ENCODE measurements at regions not wholly inside any gene's neighbourhood (a gene's known extent, or its start where the extent isn't known, plus 50 kb on each side); places are given as distances from the start of the nearest gene placed in this dataset.

- ChIA-PET CTCF (no interaction called here), POLR2A (no interaction called here)
- Mint-ChIP-seq H3K9me3 (peaks cover 2% of the 10 kb centered on the region), H3K27ac (no peak overlapping the region), H3K4me3 (no peak overlapping the region), H3K4me1 (no peaks in the 10 kb centered on the region), H3K36me3 (ENCODE audit: low read depth) (no peaks in the 10 kb centered on the region), H3K27me3 (no peaks in the 10 kb centered on the region)
- intact Hi-C loops (cut with micrococcal nuclease), result no loop called here
- TF ChIP-seq, protein P1, sequence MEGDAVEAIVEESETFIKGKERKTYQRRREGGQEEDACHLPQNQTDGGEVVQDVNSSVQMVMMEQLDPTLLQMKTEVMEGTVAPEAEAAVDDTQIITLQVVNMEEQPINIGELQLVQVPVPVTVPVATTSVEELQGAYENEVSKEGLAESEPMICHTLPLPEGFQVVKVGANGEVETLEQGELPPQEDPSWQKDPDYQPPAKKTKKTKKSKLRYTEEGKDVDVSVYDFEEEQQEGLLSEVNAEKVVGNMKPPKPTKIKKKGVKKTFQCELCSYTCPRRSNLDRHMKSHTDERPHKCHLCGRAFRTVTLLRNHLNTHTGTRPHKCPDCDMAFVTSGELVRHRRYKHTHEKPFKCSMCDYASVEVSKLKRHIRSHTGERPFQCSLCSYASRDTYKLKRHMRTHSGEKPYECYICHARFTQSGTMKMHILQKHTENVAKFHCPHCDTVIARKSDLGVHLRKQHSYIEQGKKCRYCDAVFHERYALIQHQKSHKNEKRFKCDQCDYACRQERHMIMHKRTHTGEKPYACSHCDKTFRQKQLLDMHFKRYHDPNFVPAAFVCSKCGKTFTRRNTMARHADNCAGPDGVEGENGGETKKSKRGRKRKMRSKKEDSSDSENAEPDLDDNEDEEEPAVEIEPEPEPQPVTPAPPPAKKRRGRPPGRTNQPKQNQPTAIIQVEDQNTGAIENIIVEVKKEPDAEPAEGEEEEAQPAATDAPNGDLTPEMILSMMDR (IDR thresholded peaks at IDR 0.05), result no peak
- ATAC-seq (ENCODE audit: low read depth) (no peak), DNase-seq (no peak)
Measured at GRCh38 chr4:52350926-52351325, 299.8 kb downstream of the SPATA18 start.

GRCh38 chr4:52358366-52358765, 300.7 kb downstream of the USP46 start:
- Mint-ChIP-seq H3K36me3 (ENCODE audit: low read depth) (no peaks in the 10 kb centered on the region), H3K4me3 (no peak overlapping the region), H3K9me3 (no peaks in the 10 kb centered on the region), H3K27me3 (no peaks in the 10 kb centered on the region), H3K27ac (no peak overlapping the region), H3K4me1 (no peaks in the 10 kb centered on the region)
- POLR2A ChIA-PET, result no interaction called here
- CTCF ChIA-PET, result no interaction called here
- ATAC-seq (ENCODE audit: low read depth) (no peak), DNase-seq (no peak)
- intact Hi-C loops (cut with micrococcal nuclease), result no loop called here
- TF ChIP-seq, protein P1 (IDR thresholded peaks at IDR 0.05), result no peak

GRCh38 chr4:52358883-52359321, 300.2 kb downstream of the USP46 start:
- intact Hi-C loops (cut with micrococcal nuclease), result no loop called here
- ATAC-seq (ENCODE audit: low read depth) (no peak), DNase-seq (no peak)
- ChIA-PET CTCF (no interaction called here), POLR2A (no interaction called here)
- Mint-ChIP-seq H3K9me3 (no peaks in the 10 kb centered on the region), H3K27ac (no peak overlapping the region), H3K36me3 (ENCODE audit: low read depth) (no peaks in the 10 kb centered on the region), H3K27me3 (no peaks in the 10 kb centered on the region), H3K4me3 (no peak overlapping the region), H3K4me1 (no peaks in the 10 kb centered on the region)
- TF ChIP-seq, protein P1 (IDR thresholded peaks at IDR 0.05), result no peak

GRCh38 chr4:52366191-52366590, 292.9 kb downstream of the USP46 start:
- no peaks in the 10 kb centered on the region for H3K9me3 Mint-ChIP-seq
- H3K4me1 Mint-ChIP-seq, result no peaks in the 10 kb centered on the region
- TF ChIP-seq, protein P1 (IDR thresholded peaks at IDR 0.05), result no peak
- DNase-seq (no peak), ATAC-seq (ENCODE audit: low read depth) (no peak)
- ChIA-PET POLR2A (no interaction called here), CTCF (interaction anchor here (0.7 kb wide), 1 partner anchor 11 kb away, joined by 3 read pairs; no protein-coding TSS in a partner anchor)
- intact Hi-C loops (cut with micrococcal nuclease), result no loop called here
- H3K36me3 Mint-ChIP-seq (ENCODE audit: low read depth), result no peaks in the 10 kb centered on the region
- H3K4me3 Mint-ChIP-seq, result no peak overlapping the region
- H3K27me3 Mint-ChIP-seq, result no peaks in the 10 kb centered on the region
- no peak overlapping the region for H3K27ac Mint-ChIP-seq

- intact Hi-C loops (cut with micrococcal nuclease), result no loop called here
- H3K9me3 Mint-ChIP-seq, result no peaks in the 10 kb centered on the region
- CTCF ChIA-PET, result interaction anchor here (0.7 kb wide), 1 partner anchor 11 kb away, joined by 3 read pairs; no protein-coding TSS in a partner anchor
Measured at GRCh38 chr4:52366621-52367020, 292.5 kb downstream of the USP46 start.

More at GRCh38 chr4:52366621-52367020, 292.5 kb downstream of the USP46 start:
- no peaks in the 10 kb centered on the region for H3K27me3 Mint-ChIP-seq
- H3K36me3 Mint-ChIP-seq (ENCODE audit: low read depth), result no peaks in the 10 kb centered on the region
- POLR2A ChIA-PET, result no interaction called here
- no peak overlapping the region for H3K4me3 Mint-ChIP-seq
- TF ChIP-seq, protein P1 (IDR thresholded peaks at IDR 0.05), result no peak
- H3K4me1 Mint-ChIP-seq, result no peaks in the 10 kb centered on the region
- no peak for DNase-seq
- ATAC-seq (ENCODE audit: low read depth), result no peak
- no peak overlapping the region for H3K27ac Mint-ChIP-seq
